Stimulated activated CD8-positive, alpha-beta memory T cell treated with anti-CD3 and anti-CD28 coated beads, Interleukin-12 subunit alpha, Interleukin-12 subunit beta, amount 100 ng/mL, for 4 hours (primary cell): ENCODE measurements at regions not wholly inside any gene's neighbourhood (a gene's known extent, or its start where the extent isn't known, plus 50 kb on each side); places are given as distances from the start of the nearest gene placed in this dataset.
"Not testable (repeated sequence)": the region's sequence is repeated elsewhere in the genome, so short reads cannot be mapped to it uniquely, and the experiment has no call there.

Source experiments
- DNase-seq: peaks from one replicate; pipeline ENCODE4 v3.0.0-alpha.2; 2020; ENCODE audit warnings: low read depth

GRCh38 chr6:3921663-3922062, 72.5 kb downstream of the FAM50B start:
- DNase-seq = no peak

GRCh38 chr6:3922619-3923018, 73.4 kb downstream of the FAM50B start:
- not testable (repeated sequence) for DNase-seq

- DNase-seq = not testable (repeated sequence)
Observed at GRCh38 chr6:3925223-3926149, 76.3 kb downstream of the FAM50B start.

- no peak for DNase-seq
Observed at GRCh38 chr6:3926150-3926482, 76.9 kb downstream of the FAM50B start.

GRCh38 chr6:3928111-3928510, 78.9 kb downstream of the FAM50B start:
- DNase-seq = no peak

- DNase-seq = no peak
Observed at GRCh38 chr6:3929281-3929798, 80.2 kb downstream of the FAM50B start.

GRCh38 chr6:3937438-3937837, 88.3 kb downstream of the FAM50B start:
- DNase-seq = no peak

- DNase-seq = no peak
Observed at GRCh38 chr6:3938715-3939367, 89.7 kb downstream of the FAM50B start.

- DNase-seq = no peak
Observed at GRCh38 chr6:3939368-3939958, 90.3 kb downstream of the FAM50B start.

- DNase-seq = no peak
Observed at GRCh38 chr6:3939964-3940363, 90.8 kb downstream of the FAM50B start.

- no peak for DNase-seq
Observed at GRCh38 chr6:3940703-3941102, 91.5 kb downstream of the FAM50B start.

GRCh38 chr6:3943331-3943765, 94.2 kb downstream of the FAM50B start:
- no peak for DNase-seq

- DNase-seq = no peak
Observed at GRCh38 chr6:3944246-3944645, 95.1 kb downstream of the FAM50B start.

- no peak for DNase-seq
Observed at GRCh38 chr6:3946778-3947177, 97.6 kb downstream of the FAM50B start.

- DNase-seq = no peak
Observed at GRCh38 chr6:3948866-3949265, 99.7 kb downstream of the FAM50B start.

GRCh38 chr6:3949521-3949920, 100.3 kb downstream of the FAM50B start:
- DNase-seq = no peak

GRCh38 chr6:3956054-3956453, 106.9 kb downstream of the FAM50B start:
- DNase-seq = no peak

GRCh38 chr6:3957321-3957720, 108.1 kb downstream of the FAM50B start:
- no peak for DNase-seq

GRCh38 chr6:3958255-3958654, 109.1 kb downstream of the FAM50B start:
- DNase-seq = no peak

GRCh38 chr6:3959385-3959784, 110.2 kb downstream of the FAM50B start:
- no peak for DNase-seq

GRCh38 chr6:3960754-3961361, 111.7 kb downstream of the FAM50B start:
- DNase-seq = no peak

GRCh38 chr6:3961581-3962215, 112.5 kb downstream of the FAM50B start:
- no peak for DNase-seq
